ENCODE measurements at regions not wholly inside any gene's neighbourhood (a gene's known extent, or its start where the extent isn't known, plus 50 kb on each side); places are given as distances from the start of the nearest gene placed in this dataset.

DNA sequence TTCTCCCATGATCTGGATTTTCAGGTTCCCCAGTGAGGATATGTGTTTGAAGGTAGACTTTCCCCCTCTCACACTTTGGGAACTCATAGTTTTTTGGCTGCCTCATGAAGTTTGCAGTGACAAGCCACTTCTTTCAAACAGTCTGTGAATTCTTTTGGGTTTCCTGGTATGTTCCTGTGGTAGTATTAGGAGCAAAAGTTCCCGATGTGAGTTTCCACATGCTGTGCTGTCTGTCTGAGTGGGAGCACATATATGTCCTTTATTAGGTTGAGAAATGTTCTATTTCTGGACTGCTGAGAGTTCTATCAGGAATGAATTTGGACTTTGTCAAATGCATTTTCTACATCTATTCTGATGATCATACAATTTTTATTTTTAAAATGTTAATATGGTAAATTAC is 273.2 kb upstream of the TARS1 start:
- H3K4me3 ChIP-seq: no peak overlapping the region
- H3K36me3 ChIP-seq: no peaks in the 10 kb centered on the region
- H3K27ac ChIP-seq: no peak overlapping the region
- 52% methylated on average over 1 of the region's 1 CpG for WGBS
- H3K9me3 ChIP-seq: peaks cover 5% of the 10 kb centered on the region
- no peaks in the 10 kb centered on the region for H3K27me3 ChIP-seq
- TF ChIP-seq POLR2A (IDR thresholded peaks at IDR 0.05) (no peak), EP300 (IDR thresholded peaks at IDR 0.05) (no peak), POLR2AphosphoS5 (IDR thresholded peaks at IDR 0.05) (no peak)
- TF ChIP-seq, protein P1, sequence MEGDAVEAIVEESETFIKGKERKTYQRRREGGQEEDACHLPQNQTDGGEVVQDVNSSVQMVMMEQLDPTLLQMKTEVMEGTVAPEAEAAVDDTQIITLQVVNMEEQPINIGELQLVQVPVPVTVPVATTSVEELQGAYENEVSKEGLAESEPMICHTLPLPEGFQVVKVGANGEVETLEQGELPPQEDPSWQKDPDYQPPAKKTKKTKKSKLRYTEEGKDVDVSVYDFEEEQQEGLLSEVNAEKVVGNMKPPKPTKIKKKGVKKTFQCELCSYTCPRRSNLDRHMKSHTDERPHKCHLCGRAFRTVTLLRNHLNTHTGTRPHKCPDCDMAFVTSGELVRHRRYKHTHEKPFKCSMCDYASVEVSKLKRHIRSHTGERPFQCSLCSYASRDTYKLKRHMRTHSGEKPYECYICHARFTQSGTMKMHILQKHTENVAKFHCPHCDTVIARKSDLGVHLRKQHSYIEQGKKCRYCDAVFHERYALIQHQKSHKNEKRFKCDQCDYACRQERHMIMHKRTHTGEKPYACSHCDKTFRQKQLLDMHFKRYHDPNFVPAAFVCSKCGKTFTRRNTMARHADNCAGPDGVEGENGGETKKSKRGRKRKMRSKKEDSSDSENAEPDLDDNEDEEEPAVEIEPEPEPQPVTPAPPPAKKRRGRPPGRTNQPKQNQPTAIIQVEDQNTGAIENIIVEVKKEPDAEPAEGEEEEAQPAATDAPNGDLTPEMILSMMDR (IDR thresholded peaks at IDR 0.05): no peak
- H3K4me1 ChIP-seq: no peaks in the 10 kb centered on the region
- no peak for DNase-seq (ENCODE audit: low spot score in 2 of 2)

DNA sequence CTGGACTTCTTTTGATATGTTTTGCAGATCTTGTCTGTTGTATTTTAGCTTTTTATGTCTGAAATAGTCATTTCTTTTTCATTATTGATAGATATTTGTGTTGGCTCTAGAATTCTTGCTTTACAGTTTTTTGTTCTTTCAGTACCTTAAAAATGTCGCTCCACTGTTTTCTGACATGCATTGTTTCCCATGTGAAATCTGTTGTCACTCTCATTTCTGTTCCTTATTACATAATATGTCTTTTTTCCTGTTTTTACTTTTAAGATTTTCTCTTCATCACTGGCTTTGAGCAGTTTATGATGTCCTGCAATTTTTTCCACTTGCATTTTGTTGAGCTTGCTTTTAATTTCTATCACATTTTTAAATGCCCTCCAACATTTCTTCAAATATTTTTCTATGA is 270.4 kb upstream of the TARS1 start:
- H3K9me3 ChIP-seq: peaks cover 5% of the 10 kb centered on the region
- H3K27ac ChIP-seq: no peak overlapping the region
- no peaks in the 10 kb centered on the region for H3K36me3 ChIP-seq
- H3K27me3 ChIP-seq: no peaks in the 10 kb centered on the region
- TF ChIP-seq, protein P1 (IDR thresholded peaks at IDR 0.05): no peak
- TF ChIP-seq POLR2AphosphoS5 (IDR thresholded peaks at IDR 0.05) (no peak), EP300 (IDR thresholded peaks at IDR 0.05) (no peak), POLR2A (IDR thresholded peaks at IDR 0.05) (no peak)
- H3K4me1 ChIP-seq: no peaks in the 10 kb centered on the region
- DNase-seq (ENCODE audit: low spot score in 2 of 2): no peak
- no peak overlapping the region for H3K4me3 ChIP-seq
- 93% methylated on average over 1 of the region's 1 CpG for WGBS

DNA sequence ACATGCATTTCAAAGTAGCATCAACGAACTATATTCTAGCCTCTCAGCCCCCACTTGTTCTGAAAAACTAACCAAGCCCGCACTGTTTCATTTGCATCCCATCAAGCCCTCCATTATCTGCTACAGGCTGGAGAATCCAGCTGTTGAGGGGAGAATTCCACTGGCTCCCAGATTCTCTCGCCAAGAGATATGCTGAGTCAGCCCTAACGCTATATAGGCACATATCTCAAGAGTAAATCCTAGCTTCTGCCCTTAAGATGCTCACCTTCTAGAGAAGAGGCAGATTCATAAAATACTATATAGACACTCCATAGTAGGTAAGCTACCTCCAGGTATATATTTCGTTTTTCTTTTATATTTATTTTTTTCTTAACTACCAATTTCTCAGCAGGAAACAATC is 266.4 kb upstream of the TARS1 start:
- H3K9me3 ChIP-seq: peaks cover 4% of the 10 kb centered on the region
- no peak overlapping the region for H3K27ac ChIP-seq
- H3K4me1 ChIP-seq: no peaks in the 10 kb centered on the region
- no peak for DNase-seq (ENCODE audit: low spot score in 2 of 2)
- TF ChIP-seq EP300 (IDR thresholded peaks at IDR 0.05) (no peak), POLR2AphosphoS5 (IDR thresholded peaks at IDR 0.05) (no peak), POLR2A (IDR thresholded peaks at IDR 0.05) (no peak)
- TF ChIP-seq, protein P1 (IDR thresholded peaks at IDR 0.05): no peak
- H3K4me3 ChIP-seq: no peak overlapping the region
- H3K36me3 ChIP-seq: no peaks in the 10 kb centered on the region
- WGBS: 91% methylated on average over 5 of the region's 5 CpGs
- no peaks in the 10 kb centered on the region for H3K27me3 ChIP-seq

DNA sequence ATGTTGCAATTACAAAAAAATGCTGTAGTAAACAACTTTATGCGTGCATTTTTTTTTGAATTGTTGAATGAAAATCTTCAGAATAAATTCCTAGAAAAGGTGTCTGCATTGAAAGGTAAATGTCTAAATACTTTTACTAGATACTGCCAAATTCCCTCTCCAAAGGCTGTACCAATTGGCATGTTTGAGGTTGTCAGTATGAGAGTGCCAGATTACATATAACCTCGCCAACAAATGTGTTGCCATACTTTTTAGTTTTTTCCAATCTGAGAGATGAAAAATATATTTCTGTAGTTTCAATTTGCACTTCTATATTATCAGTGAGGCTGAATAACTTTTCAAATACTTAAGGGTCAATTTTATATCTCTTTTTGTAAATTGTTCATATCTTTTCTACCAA is 261.5 kb upstream of the TARS1 start:
- H3K27ac ChIP-seq: no peak overlapping the region
- TF ChIP-seq, protein P1 (IDR thresholded peaks at IDR 0.05): no peak
- TF ChIP-seq EP300 (IDR thresholded peaks at IDR 0.05): no peak
- TF ChIP-seq POLR2A (IDR thresholded peaks at IDR 0.05): no peak
- TF ChIP-seq POLR2AphosphoS5 (IDR thresholded peaks at IDR 0.05): no peak
- 64% methylated on average over 2 of the region's 2 CpGs for WGBS
- H3K4me3 ChIP-seq: no peak overlapping the region
- H3K4me1 ChIP-seq: no peaks in the 10 kb centered on the region
- DNase-seq (ENCODE audit: low spot score in 2 of 2): no peak
- H3K27me3 ChIP-seq: no peaks in the 10 kb centered on the region
- H3K36me3 ChIP-seq: no peaks in the 10 kb centered on the region
- no peaks in the 10 kb centered on the region for H3K9me3 ChIP-seq

DNA sequence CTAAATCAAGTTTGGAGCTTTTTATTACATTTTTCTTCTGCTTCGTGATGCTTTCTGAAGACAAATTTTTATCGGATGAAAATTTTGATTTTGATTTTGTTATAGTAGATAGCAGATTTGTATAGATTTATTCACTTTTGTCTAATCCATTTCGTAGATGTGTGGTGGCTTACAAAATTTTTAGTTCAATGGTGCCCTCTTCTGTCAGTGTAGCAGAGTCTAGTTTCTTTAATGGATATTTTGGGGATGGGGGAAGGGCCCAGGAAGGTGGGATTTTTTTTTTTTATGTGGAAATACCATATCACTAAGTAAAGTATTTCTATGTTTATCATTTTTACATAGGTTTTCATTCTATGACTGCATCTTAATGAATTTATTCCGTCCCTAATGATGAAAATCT is 259.9 kb upstream of the TARS1 start:
- no peak overlapping the region for H3K4me3 ChIP-seq
- no peaks in the 10 kb centered on the region for H3K36me3 ChIP-seq
- no peak for TF ChIP-seq POLR2AphosphoS5 (IDR thresholded peaks at IDR 0.05)
- no peak for TF ChIP-seq POLR2A (IDR thresholded peaks at IDR 0.05)
- TF ChIP-seq, protein P1 (IDR thresholded peaks at IDR 0.05): no peak
- TF ChIP-seq EP300 (IDR thresholded peaks at IDR 0.05): no peak
- H3K4me1 ChIP-seq: no peaks in the 10 kb centered on the region
- no peaks in the 10 kb centered on the region for H3K9me3 ChIP-seq
- H3K27me3 ChIP-seq: no peaks in the 10 kb centered on the region
- 74% methylated on average over 4 of the region's 4 CpGs for WGBS
- DNase-seq (ENCODE audit: low spot score in 2 of 2): no peak
- no peak overlapping the region for H3K27ac ChIP-seq

All from suprapubic skin (tissue), 4 donors.